Progenitor cell of endocrine pancreas (in vitro differentiated cells): ENCODE measurements at regions not wholly inside any gene's neighbourhood (a gene's known extent, or its start where the extent isn't known, plus 50 kb on each side); places are given as distances from the start of the nearest gene placed in this dataset.

Experiments used
- DNase-seq: peaks from one replicate; pipeline ENCODE4 v3.0.0; 2021; ENCODE audit warnings: low spot score; ENCODE audit not compliant: unreplicated experiment
- H3K27ac Mint-ChIP-seq: 2 replicates; pipeline ENCODE4 v1.8.0; 2021; ENCODE audit warnings: mild to moderate bottlenecking, moderate library complexity, mixed read lengths
- H3K27me3 Mint-ChIP-seq: 2 replicates; pipeline ENCODE4 v1.8.0; 2021; ENCODE audit warnings: mixed read lengths
- H3K36me3 Mint-ChIP-seq: 2 replicates; pipeline ENCODE4 v1.8.0; 2022; ENCODE audit warnings: mixed read lengths; ENCODE audit not compliant: insufficient read depth
- H3K4me1 Mint-ChIP-seq: 2 replicates; pipeline ENCODE4 v1.8.0; 2021; ENCODE audit warnings: low read depth, mixed read lengths
- H3K4me3 Mint-ChIP-seq: 2 replicates; pipeline ENCODE4 v1.8.0; 2021; ENCODE audit warnings: low read depth, mild to moderate bottlenecking, moderate library complexity, mixed read lengths
- H3K9me3 Mint-ChIP-seq: 2 replicates; pipeline ENCODE4 v1.8.0; 2021; ENCODE audit warnings: low read depth, mixed read lengths
- CTCF ChIP-seq: fragments of 200-600 bp; sonication (generic); IDR thresholded peaks from one replicate; pipeline ENCODE4 v1.5.0; 2021; ENCODE audit warnings: antibody characterized with exemption, mild to moderate bottlenecking; ENCODE audit not compliant: unreplicated experiment

- Mint-ChIP-seq H3K36me3 (peaks cover 3% of the 10 kb centered on the region), H3K27ac (no peak overlapping the region), H3K4me1 (peaks cover 8% of the 10 kb centered on the region), H3K9me3 (peaks cover 12% of the 10 kb centered on the region), H3K27me3 (peaks cover 2% of the 10 kb centered on the region), H3K4me3 (no peak overlapping the region)
- no peak for DNase-seq
- TF ChIP-seq CTCF: no peak
These were observed 199.1 kb upstream of the NRP1 start for GRCh38 chr10:33533612-33534011.

GRCh38 chr10:33532901-33533300 lies 198.4 kb upstream of the NRP1 start:
- H3K27me3 Mint-ChIP-seq: peaks cover 2% of the 10 kb centered on the region
- no peak overlapping the region for H3K27ac Mint-ChIP-seq
- no peak for TF ChIP-seq CTCF
- DNase-seq: no peak
- no peak overlapping the region for H3K4me3 Mint-ChIP-seq
- peaks cover 9% of the 10 kb centered on the region for H3K4me1 Mint-ChIP-seq
- peaks cover 3% of the 10 kb centered on the region for H3K36me3 Mint-ChIP-seq
- peaks cover 15% of the 10 kb centered on the region for H3K9me3 Mint-ChIP-seq

- DNase-seq: no peak
- TF ChIP-seq CTCF: no peak
- peaks cover 2% of the 10 kb centered on the region for H3K27me3 Mint-ChIP-seq
- no peak overlapping the region for H3K4me3 Mint-ChIP-seq
- peaks cover 3% of the 10 kb centered on the region for H3K36me3 Mint-ChIP-seq
- H3K4me1 Mint-ChIP-seq: peaks cover 9% of the 10 kb centered on the region
- H3K9me3 Mint-ChIP-seq: peaks cover 15% of the 10 kb centered on the region
- no peak overlapping the region for H3K27ac Mint-ChIP-seq
These were observed 194.8 kb upstream of the NRP1 start for GRCh38 chr10:33529234-33529633.

GRCh38 chr10:33524966-33525365 lies 190.5 kb upstream of the NRP1 start:
- Mint-ChIP-seq H3K4me1 (peaks cover 17% of the 10 kb centered on the region), H3K9me3 (peaks cover 14% of the 10 kb centered on the region)
- no peak for TF ChIP-seq CTCF

GRCh38 chr10:33524041-33524440 lies 189.6 kb upstream of the NRP1 start:
- Mint-ChIP-seq H3K27me3 (peaks cover 5% of the 10 kb centered on the region), H3K4me3 (no peak overlapping the region), H3K9me3 (peaks cover 4% of the 10 kb centered on the region), H3K4me1 (peaks cover 14% of the 10 kb centered on the region), H3K36me3 (no peaks in the 10 kb centered on the region), H3K27ac (no peak overlapping the region)
- no peak for DNase-seq
- TF ChIP-seq CTCF: no peak

More at GRCh38 chr10:33524966-33525365, 190.5 kb upstream of the NRP1 start:
- Mint-ChIP-seq H3K36me3 (peaks cover under 1% of the 10 kb centered on the region), H3K27me3 (peaks cover 5% of the 10 kb centered on the region), H3K27ac (no peak overlapping the region), H3K4me3 (no peak overlapping the region)
- DNase-seq: no peak
